ENCODE measurements at regions not wholly inside any gene's neighbourhood (a gene's known extent, or its start where the extent isn't known, plus 50 kb on each side); places are given as distances from the start of the nearest gene placed in this dataset.

DNA sequence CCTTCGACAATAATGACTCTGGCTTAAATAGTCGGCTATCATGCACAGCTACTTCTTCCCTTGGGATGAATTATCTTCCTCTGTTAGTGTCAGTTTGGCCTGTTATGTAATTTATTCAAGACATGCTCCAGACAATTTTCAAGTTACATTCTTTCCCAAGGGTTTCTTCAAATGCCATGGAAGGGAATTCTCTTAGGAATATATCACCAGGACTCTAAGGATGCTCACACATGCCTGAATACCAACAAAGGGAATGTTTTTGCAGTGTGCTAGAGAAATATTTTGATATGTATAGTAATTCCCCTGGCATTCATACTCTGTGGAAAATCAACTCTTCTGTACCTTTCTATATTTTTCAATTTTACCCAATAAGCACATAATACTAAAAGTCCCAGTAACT is 286.0 kb upstream of the KYNU start:
- no peak for ATAC-seq
- no peaks in the 10 kb centered on the region for H3K9me3 ChIP-seq
- intact Hi-C loops (cut with DNase I, micrococcal nuclease) = no loop called here
- no peak overlapping the region for H3K4me3 ChIP-seq
- no peak for DNase-seq
- no peaks in the 10 kb centered on the region for H3K36me3 ChIP-seq (ENCODE audit: low read depth)
- TF ChIP-seq, protein P1, sequence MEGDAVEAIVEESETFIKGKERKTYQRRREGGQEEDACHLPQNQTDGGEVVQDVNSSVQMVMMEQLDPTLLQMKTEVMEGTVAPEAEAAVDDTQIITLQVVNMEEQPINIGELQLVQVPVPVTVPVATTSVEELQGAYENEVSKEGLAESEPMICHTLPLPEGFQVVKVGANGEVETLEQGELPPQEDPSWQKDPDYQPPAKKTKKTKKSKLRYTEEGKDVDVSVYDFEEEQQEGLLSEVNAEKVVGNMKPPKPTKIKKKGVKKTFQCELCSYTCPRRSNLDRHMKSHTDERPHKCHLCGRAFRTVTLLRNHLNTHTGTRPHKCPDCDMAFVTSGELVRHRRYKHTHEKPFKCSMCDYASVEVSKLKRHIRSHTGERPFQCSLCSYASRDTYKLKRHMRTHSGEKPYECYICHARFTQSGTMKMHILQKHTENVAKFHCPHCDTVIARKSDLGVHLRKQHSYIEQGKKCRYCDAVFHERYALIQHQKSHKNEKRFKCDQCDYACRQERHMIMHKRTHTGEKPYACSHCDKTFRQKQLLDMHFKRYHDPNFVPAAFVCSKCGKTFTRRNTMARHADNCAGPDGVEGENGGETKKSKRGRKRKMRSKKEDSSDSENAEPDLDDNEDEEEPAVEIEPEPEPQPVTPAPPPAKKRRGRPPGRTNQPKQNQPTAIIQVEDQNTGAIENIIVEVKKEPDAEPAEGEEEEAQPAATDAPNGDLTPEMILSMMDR (IDR thresholded peaks at IDR 0.05) = no peak
- no peaks in the 10 kb centered on the region for H3K4me1 ChIP-seq (ENCODE audit: low read depth)

DNA sequence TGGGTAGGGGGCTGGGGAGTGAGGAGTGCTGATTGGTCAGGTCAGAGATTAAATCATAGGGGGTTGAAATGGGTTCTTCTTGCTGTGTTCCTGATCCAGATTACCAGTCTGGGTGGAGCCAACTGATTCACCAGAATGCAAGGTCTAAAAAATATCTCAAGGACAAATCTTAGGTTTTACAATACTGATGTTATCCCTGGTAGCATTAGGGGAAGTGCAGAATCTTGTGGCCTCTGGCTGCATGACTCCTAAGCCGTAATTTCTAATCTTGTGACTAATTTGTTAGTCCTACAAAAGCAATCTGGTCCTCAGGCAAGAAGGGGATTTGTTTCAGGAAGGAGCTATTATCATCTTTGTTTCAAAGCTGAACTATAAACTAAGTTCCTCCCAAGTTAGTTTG is 289.2 kb upstream of the KYNU start:
- ATAC-seq (no peak), DNase-seq (no peak)
- TF ChIP-seq, protein P1 (IDR thresholded peaks at IDR 0.05) = no peak
- H3K4me1 ChIP-seq (ENCODE audit: low read depth) = no peaks in the 10 kb centered on the region
- H3K9me3 ChIP-seq = no peaks in the 10 kb centered on the region
- intact Hi-C loops (cut with DNase I, micrococcal nuclease) = no loop called here
- H3K4me3 ChIP-seq = no peak overlapping the region
- no peaks in the 10 kb centered on the region for H3K36me3 ChIP-seq (ENCODE audit: low read depth)

DNA sequence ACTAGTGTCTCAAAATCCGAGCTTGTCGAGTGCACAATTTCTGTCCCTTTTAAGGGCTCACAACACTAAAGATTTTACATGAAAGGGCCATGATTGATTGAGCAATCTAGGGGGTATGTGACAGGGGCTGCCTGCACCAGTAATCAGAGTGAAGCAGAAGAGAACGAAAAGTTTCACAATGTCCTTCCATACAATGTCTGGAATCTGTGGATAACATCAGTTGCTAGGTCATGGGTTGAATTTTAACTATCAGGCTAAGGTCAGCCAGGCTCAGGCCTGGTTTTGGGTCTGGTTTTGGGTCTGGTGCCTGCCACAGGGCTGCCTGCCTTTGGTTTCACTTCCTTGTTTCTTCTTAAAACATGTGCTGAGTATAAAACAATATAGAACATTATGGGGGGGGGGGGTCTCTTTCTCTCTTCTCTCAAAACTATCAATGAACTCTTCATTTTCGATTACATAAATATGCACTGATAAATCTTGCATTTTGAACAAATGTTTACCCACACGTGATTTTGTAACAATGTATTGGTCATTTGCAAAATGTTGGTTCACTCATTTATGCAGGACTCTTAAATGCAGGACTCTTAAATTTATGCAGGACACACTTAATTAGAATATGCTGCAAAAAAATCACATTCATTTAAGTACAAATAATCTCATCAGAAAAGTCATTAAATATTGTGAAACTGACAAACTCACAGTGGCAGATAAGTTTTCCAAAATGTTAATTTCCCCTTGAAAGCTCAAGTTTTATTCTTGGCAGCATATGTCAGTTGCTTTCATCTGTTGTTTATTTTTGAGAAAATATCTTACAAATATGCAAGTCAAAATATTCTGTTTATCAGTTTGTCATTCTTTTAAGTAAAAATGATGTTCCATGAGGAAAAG is 290.5 kb upstream of the KYNU start:
- Histone ChIP-seq H3K9me3 (no peaks in the 10 kb centered on the region), H3K4me3 (no peak overlapping the region), H3K36me3 (ENCODE audit: low read depth) (no peaks in the 10 kb centered on the region), H3K4me1 (ENCODE audit: low read depth) (no peaks in the 10 kb centered on the region)
- intact Hi-C loops (cut with DNase I, micrococcal nuclease) = no loop called here
- no peak for ATAC-seq
- TF ChIP-seq, protein P1 (IDR thresholded peaks at IDR 0.05) = no peak
- no peak for DNase-seq

DNA sequence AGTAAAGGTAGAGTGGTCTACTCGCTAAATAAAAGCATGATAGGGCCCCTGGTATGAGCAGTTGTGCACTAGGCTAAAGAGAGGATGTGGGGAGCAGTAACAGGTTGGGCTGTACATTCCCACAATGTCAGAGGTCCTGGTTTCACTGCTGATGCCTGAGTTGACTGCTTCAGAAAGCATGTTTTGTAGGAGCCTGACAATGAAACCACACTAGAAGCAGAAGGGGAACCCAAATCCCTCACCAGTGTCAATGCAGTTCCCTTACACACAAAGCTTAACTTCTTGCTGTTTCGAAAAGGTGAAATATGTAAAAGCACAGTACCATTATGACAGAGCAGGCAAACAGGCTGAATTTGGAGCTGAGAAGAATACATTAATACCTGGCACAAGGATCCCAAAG is 291.7 kb upstream of the KYNU start:
- no peaks in the 10 kb centered on the region for H3K9me3 ChIP-seq
- H3K4me1 ChIP-seq (ENCODE audit: low read depth) = no peaks in the 10 kb centered on the region
- H3K36me3 ChIP-seq (ENCODE audit: low read depth) = no peaks in the 10 kb centered on the region
- TF ChIP-seq, protein P1 (IDR thresholded peaks at IDR 0.05) = no peak
- DNase-seq = no peak
- ATAC-seq = no peak
- H3K4me3 ChIP-seq = no peak overlapping the region
- intact Hi-C loops (cut with DNase I, micrococcal nuclease) = no loop called here

DNA sequence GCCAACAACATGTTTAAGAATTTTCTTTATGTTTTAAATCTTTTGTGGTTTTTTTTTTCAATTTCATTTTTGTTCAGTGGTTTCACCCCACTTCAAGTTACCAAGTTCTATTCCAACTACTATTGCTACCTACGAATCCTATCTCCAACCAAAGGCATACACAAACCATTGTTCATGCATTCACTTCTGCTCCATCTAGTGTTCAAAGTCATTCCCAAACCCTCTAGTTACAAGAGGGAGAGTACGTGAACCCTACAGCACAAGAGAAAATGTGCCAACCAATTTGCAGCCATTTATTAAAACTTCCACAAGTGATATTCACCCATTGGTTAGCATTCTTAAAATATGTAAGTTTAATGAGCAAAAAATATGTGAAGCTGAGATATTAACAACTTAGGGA is 295.1 kb upstream of the KYNU start:
- TF ChIP-seq, protein P1 (IDR thresholded peaks at IDR 0.05) = no peak
- ATAC-seq (no peak), DNase-seq (no peak)
- Histone ChIP-seq H3K4me3 (no peak overlapping the region), H3K4me1 (ENCODE audit: low read depth) (no peaks in the 10 kb centered on the region), H3K9me3 (no peaks in the 10 kb centered on the region), H3K36me3 (ENCODE audit: low read depth) (no peaks in the 10 kb centered on the region)
- intact Hi-C loops (cut with DNase I, micrococcal nuclease) = no loop called here
